GM19438 (cell line): ENCODE measurements at regions not wholly inside any gene's neighbourhood (a gene's known extent, or its start where the extent isn't known, plus 50 kb on each side); places are given as distances from the start of the nearest gene placed in this dataset.
A peak's percentile ranks its signal among the peaks of the same experiment; 100 is the strongest.

Experiments used
- ATAC-seq: cut with Tn5 transposase; IDR thresholded peaks from one replicate; pipeline ENCODE4 v1.9.1; 2021; ENCODE audit warnings: low read depth; ENCODE audit not compliant: unreplicated experiment

- peak; percentile 63 for ATAC-seq
These were observed 219.8 kb downstream of the OR13H1 start for GRCh38 chrX:131763674-131764073.

- ATAC-seq = no peak
These were observed 220.3 kb downstream of the OR13H1 start for GRCh38 chrX:131764216-131764615.

DNA sequence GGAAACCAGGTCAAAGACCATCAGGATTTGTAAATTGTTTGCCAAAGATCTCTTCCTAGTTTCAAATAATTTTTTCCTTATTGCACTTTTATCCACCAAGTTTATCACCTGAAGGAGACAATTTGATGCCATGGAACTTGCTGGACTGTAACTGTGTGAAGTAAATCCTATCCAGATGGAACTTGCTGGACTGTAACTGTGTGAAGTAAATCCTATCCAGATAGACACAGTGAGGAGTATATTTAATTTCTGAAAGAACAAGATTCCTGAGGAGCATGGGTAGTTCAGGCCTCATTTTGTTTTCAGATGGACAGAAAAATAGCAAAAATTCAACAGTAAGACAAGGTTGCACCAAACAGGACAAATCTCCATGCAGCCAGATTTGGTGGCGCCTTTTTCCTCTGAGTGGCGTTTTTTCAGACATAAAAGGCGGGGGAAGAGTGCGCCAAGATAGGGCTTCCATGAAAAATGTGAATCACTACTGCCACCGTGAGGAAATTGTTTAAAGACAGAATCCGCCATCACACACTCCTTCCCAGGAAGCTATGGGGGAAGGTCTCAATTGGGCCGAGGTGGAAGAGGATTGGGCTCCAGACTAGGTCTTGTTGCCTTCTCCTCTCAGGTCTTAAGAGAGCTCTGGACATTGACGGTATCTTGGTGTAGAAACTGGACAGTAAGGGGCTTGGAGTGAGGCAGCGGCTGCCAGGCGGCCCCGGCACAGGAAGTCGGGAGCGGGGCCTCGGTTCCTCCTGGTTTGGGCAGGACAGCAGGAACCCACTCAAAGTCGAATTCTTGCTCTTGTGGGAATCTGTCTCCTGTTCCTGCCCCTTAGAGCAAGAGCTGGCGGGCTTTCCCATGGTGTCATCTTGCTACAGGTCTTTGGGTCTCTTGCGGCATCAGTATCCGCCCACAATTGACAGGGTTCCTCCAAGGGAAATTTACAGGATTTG, 234.7 kb downstream of the OR13H1 start:
- peak; percentile 66 for ATAC-seq

GRCh38 chrX:131779306-131779705, 235.4 kb downstream of the OR13H1 start:
- ATAC-seq = no peak

- no peak for ATAC-seq
These were observed 235.9 kb downstream of the OR13H1 start for GRCh38 chrX:131779741-131780140.

GRCh38 chrX:131782646-131783045, 238.8 kb downstream of the OR13H1 start:
- ATAC-seq = no peak

- peak; percentile 55 for ATAC-seq
These were observed 239.4 kb upstream of the STK26 start for GRCh38 chrX:131783555-131784308.

DNA sequence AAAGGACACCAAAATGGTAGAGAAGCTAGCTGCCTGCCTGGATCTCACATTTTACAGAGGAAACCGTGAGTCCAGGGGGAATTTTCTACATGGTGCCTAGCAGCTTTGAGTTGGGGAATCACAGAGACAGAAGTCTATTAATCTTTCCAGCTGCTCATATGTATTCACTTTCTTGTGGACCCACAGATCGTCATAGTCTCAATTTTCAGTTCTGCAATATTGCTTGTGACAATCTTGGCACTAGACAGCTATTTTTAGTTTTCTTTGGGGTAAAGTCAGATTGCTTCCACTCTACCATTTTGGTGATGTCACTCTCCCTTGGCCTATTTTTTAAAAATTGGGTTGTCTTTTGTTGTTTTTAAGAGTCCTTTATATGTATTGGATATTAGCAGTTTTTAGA, 233.4 kb upstream of the STK26 start:
- no peak for ATAC-seq

DNA sequence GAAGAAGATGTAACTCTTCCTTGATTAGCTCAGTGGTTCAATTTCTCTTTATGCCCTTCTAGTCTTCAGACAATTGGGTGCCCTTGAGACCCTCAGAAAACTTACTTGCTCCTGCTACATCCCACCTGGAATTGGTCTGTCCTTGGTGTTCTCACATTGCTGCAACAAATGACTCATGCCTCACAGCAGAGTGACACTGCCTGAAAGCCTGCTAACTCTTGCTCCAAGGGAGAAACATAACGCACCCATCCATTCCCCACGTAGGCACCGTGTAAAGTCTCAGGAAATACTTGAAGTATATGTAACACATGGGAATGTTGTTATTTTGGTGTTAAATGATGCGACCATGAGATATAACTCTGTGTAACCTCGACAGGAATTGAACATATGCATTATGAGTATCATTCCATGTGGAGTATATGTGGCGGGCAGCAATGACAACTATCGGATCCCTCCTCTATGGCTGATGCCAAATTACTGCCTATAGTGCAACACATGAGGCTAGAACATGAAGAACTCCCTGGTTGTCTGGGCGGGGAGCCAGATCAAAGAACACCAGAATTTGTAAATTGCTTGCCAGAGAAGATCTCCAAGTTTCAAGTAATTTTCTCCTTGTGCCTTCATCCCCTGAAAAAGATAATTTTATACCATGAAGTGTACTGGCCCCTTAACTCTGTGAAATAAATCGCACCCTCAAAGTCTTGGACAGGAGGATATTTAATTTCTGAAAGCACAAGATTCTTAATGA, 231.3 kb upstream of the STK26 start:
- ATAC-seq = no peak

DNA sequence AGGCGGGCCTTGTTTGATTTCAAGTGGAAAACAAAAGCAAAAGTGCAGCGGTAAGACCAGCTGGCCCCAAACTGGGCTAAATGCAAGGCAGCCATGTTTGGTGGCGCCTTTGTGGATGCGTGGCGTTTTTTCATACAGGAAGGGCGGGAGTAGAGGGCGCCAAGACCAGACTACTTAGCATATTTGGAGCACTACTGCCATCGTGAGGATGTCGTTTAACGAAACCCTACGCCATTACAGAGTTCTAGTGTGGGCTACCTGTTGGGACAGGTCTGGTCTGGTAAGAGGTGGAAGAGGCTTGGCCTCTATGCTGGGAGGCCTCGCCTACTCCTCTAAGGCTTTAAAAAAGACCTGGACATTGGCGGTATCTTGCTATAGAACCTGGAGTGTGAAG, 230.7 kb upstream of the STK26 start:
- ATAC-seq = peak; percentile 70

DNA sequence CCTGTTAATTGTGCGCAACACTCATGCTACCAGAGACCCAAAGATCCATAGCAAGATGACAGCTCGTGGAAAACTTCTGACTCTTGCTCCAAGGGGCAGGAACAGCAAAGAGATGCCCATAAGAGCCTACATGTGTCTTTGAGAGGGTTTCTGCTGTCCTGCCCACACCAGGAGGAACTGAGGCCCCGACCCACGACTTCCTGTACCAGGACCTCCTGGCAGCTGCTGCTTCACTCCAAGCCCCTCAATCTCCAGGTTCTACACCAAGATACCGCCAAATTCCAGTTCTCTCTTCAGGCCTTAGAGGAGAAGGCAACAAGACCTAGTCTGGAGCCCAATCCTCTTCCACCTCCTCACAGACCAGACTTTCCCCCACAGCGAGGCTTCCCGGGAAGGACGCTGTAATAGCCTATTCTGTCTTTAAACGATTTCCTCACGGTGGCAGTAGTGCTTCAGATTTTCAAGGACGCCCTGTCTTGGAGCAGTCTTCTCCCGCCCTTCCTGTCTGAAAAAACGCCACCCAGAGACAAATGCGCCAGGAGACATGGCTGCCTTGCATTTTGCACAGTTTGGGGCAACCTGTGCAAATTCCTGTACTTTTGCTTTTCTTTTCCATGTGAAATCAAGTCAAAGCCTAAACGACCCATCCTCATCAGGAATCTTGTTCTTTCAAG, 230.2 kb upstream of the STK26 start:
- peak; percentile 68 for ATAC-seq

DNA sequence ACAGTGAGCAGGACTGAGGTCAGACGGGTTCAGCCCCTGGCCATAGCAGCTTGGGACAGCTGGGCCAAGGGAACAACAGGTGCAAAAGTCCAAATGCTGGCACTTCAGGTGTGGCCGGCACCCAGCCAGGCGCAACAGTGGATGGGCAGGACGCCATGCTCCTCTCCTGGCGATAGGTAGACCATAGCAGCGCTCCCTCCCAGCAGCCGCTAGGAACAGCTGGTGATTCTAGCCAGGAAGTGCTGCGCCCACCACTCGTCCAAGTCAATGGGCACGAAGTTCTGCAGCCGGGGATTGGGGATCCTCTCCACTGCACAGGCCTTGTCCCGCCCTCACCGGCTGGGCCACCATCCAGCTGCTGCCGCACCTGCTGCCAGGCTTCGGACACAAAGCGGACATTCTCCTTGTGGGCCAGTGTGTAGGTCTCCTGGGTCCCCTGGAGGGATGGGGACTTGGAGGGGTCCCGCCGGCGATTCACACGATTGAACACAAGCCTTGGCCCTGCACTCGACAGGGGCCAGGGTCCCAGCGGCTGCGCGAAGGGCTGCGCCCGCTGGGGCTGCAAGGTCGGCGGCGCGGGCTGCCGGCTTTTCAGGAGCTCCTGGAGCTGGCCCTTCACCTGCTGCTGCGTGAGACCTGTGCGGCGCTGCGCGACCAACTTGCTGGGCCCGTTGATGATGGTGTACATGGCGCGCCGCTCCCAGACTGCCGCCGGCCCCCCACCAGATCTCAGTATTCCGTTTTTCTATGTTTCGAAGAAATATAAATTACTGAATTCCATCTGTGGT, 227.5 kb upstream of the STK26 start:
- ATAC-seq = no peak

DNA sequence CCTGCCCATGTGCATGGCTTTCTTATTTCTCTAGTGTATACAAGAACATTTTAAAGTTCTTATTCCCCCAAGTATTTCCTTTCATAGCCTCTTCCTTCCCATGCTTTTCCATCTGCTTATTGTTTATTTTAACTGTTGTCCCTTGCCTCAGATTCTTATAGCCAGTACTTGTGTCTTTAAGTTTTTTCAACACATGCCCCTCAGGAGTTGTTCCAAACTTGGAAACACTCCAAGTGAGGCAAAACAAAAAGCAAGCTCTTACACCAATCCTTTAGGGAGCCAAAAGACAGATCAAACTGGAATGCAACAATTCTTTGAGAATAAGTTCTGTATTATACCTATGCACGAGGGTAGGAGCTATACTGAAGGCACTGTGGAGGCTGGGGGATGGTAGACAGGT, 222.0 kb upstream of the STK26 start:
- ATAC-seq = no peak

DNA sequence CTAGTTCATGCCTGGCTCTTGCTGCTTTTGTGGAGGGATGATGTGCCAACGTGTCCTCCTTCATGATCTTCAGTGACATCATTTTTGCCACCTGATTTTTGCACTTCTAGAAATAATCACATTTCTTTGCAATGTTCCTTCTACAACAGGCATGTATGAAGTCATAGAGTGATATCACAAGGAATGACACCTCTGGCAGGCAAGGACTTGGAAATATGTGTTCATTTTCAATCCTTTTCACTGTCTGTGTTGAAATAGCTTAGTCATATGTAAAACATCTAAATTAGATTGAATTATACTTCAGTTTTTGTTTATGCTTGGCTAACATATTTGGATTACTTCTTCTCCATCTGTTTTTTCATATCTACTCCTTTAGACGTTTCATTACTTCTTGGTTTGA, 221.2 kb upstream of the STK26 start:
- ATAC-seq = no peak

GRCh38 chrX:131802836-131803626, 220.1 kb upstream of the STK26 start:
- ATAC-seq = peak; percentile 93

DNA sequence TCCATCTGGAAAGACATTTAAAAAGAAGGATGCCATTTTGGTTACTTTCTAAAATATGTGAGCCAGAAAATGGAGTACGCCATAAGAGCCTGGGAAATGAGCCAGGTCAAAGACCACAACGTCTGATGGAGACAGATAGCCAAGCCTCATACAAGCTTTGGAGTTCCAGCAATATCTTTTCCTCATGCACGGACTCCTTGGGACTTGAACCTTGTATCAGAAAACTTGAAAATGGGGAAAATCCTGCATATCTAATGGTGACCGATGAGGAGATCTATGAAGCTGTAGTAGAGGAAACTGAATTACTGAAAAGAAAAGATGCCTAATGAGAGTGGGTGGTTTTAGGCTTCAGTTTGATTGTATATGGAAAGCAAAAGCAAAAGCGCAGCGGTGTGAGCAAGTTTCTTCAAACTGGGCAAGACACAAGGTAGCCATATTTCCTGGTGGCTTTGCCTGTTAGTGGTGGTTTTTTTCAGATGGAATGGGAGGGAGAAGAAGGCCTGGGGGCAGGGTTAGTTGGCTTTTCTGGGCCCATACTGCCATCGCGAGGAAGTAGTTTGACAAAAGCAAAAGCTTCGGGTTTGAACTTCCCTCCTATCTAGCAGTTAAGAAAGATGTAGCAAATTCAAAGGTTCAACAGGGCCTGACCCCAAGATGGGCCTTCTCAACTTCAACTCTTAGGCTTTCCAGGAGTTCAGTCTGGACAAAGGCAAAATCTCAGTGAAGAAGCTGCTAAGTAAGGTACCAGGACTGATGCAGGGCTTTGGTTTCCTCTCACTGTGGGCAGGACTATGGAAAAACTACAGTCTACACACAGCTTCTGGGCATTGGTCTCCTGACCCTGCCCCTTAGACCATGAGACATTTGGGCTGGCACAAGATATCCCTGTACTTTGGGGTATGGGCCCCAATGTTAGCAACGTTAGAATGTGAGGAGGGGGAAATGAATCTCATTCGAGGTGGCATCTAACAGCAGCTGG, 210.0 kb upstream of the STK26 start:
- peak; percentile 83 for ATAC-seq

- peak; percentile 60 for ATAC-seq
These were observed 206.5 kb upstream of the STK26 start for GRCh38 chrX:131816551-131817136.
